ENCODE measurements at regions not wholly inside any gene's neighbourhood (a gene's known extent, or its start where the extent isn't known, plus 50 kb on each side); places are given as distances from the start of the nearest gene placed in this dataset.

DNA sequence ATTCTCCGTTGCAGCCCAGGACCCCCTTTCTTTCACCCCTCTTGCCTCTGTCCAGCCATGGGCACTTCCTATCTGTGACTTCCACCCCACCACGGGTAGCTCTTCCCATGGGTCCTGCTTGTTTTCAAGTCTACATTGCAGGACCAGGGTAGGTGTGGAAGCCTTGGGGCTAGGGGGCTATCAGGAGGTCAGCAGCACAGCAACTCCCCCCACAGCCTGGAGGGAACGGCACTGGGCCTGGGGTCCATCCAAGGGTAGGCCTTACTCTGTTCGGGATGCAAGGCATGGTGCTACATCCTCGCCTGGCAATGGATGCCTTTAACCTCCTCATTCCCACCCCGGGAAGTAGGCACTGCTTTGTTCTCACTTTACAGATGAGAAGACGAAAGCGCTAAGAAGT, 109.3 kb downstream of the IRX5 start:
- Mint-ChIP-seq H3K27ac (no peak overlapping the region), H3K36me3 (ENCODE audit: insufficient read depth) (peaks cover 2% of the 10 kb centered on the region), H3K27me3 (peaks cover 0 to 31% of the 10 kb centered on the region in 2 donors), H3K4me3 (no peak overlapping the region), H3K4me1 (ENCODE audit: low read depth in 2 of 2) (no peaks in the 10 kb centered on the region), H3K9me3 (no peaks in the 10 kb centered on the region)
- no peak for DNase-seq
- ATAC-seq (replicated peaks) = no peak

GRCh38 chr16:55040366-55041086, 109.9 kb downstream of the IRX5 start:
- peaks cover 0 to 37% of the 10 kb centered on the region in 2 donors for H3K27me3 Mint-ChIP-seq
- H3K36me3 Mint-ChIP-seq (ENCODE audit: insufficient read depth) = peaks cover 2% of the 10 kb centered on the region
- no peaks in the 10 kb centered on the region for H3K4me1 Mint-ChIP-seq (ENCODE audit: low read depth in 2 of 2)
- H3K9me3 Mint-ChIP-seq = no peaks in the 10 kb centered on the region
- DNase-seq = no peak
- no peak overlapping the region for H3K4me3 Mint-ChIP-seq
- H3K27ac Mint-ChIP-seq = no peak overlapping the region
- no peak for ATAC-seq (replicated peaks)

GRCh38 chr16:55041540-55042234, 111.0 kb downstream of the IRX5 start:
- H3K27ac Mint-ChIP-seq = no peak overlapping the region
- no peak overlapping the region for H3K4me3 Mint-ChIP-seq
- H3K36me3 Mint-ChIP-seq (ENCODE audit: insufficient read depth) = peaks cover 2% of the 10 kb centered on the region
- no peak for DNase-seq
- no peaks in the 10 kb centered on the region for H3K9me3 Mint-ChIP-seq
- ATAC-seq (replicated peaks) = no peak
- peaks cover 2 to 43% of the 10 kb centered on the region in 2 donors for H3K27me3 Mint-ChIP-seq
- no peaks in the 10 kb centered on the region for H3K4me1 Mint-ChIP-seq (ENCODE audit: low read depth in 2 of 2)

DNA sequence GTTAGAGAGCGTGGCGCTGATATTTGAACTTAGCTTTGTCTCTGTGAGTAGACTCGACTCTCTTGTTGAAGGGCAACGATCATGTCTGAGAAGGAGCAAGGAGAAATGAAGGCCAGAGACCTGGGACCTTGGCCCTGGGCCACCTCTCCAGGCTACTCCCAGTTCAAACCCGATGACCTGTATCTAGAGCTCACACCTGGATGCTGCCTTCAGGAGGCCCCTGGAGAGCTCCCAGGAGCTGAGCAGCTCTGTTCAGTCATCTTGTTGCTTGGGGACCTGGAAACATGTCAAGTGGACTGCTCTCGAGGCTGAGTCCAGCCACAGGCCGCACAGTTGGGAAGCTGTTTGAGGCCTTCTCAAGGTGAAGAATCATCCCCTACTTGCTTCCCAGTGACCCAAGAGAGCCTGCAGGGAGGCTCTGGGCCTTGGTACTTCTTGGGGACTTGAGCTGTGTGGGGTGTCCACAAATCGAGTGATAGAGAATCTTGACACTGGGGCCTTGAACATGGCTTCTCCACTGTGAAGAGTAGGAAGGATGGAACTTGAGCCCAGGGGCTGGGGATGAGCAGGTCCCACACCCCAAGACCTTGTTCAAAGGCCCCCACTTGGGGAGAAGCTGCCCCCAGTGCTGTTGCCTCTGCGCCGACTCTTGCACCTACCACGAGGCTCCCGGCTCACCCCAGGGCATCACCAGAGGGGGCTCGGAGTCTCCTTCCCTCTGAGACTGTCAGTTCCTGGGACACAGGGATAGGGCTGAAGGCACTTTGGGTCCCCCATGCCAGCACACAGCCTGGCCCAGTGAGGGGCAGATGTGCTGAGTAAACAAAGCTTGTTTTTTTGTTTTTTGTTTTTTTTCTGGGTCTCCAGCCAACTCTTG, 112.1 kb downstream of the IRX5 start:
- Mint-ChIP-seq H3K27me3 (peaks cover 7 to 43% of the 10 kb centered on the region in 2 donors), H3K36me3 (ENCODE audit: insufficient read depth) (peaks cover 2% of the 10 kb centered on the region), H3K4me3 (no peak overlapping the region), H3K27ac (no peak overlapping the region), H3K9me3 (no peaks in the 10 kb centered on the region), H3K4me1 (ENCODE audit: low read depth in 2 of 2) (no peaks in the 10 kb centered on the region)
- DNase-seq (no peak), ATAC-seq (replicated peaks) (no peak)

DNA sequence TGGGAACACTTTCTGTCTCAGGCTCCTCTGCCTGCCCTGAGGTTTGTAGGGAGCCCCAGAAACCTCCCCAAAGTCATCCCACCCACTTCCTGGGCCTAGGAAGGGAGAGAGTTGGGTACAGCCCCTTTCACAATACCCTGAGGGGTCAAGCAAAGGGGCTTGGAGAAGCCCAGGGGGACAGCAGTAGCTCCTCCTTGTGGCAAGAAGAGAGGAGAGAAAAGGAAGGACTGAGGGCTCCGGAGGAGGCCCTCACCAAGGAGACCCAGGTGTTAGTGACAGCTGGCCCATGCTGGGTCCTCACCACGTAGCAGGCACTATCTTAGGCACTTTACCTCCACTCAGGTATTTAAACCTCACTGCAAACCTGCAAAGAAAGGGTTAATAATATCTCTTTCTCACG, 112.8 kb downstream of the IRX5 start:
- no peak for ATAC-seq (replicated peaks)
- Mint-ChIP-seq H3K27ac (no peak overlapping the region), H3K4me3 (no peak overlapping the region), H3K27me3 (peaks cover 7 to 43% of the 10 kb centered on the region in 2 donors), H3K4me1 (ENCODE audit: low read depth in 2 of 2) (no peaks in the 10 kb centered on the region), H3K36me3 (ENCODE audit: insufficient read depth) (no peaks in the 10 kb centered on the region), H3K9me3 (no peaks in the 10 kb centered on the region)
- no peak for DNase-seq

GRCh38 chr16:55044201-55044975, 113.7 kb downstream of the IRX5 start:
- no peak overlapping the region for H3K27ac Mint-ChIP-seq
- no peaks in the 10 kb centered on the region for H3K4me1 Mint-ChIP-seq (ENCODE audit: low read depth in 2 of 2)
- DNase-seq (no peak), ATAC-seq (replicated peaks) (no peak)
- H3K4me3 Mint-ChIP-seq = no peak overlapping the region
- H3K27me3 Mint-ChIP-seq = peaks cover 7 to 37% of the 10 kb centered on the region in 2 donors
- H3K9me3 Mint-ChIP-seq = no peaks in the 10 kb centered on the region
- H3K36me3 Mint-ChIP-seq (ENCODE audit: insufficient read depth) = no peaks in the 10 kb centered on the region

GRCh38 chr16:55045329-55045728, 114.7 kb downstream of the IRX5 start:
- H3K27ac Mint-ChIP-seq = no peak overlapping the region
- DNase-seq (no peak), ATAC-seq (replicated peaks) (no peak)
- no peak overlapping the region for H3K4me3 Mint-ChIP-seq
- no peaks in the 10 kb centered on the region for H3K36me3 Mint-ChIP-seq (ENCODE audit: insufficient read depth)
- H3K27me3 Mint-ChIP-seq = peaks cover 7 to 27% of the 10 kb centered on the region in 2 donors
- H3K4me1 Mint-ChIP-seq (ENCODE audit: low read depth in 2 of 2) = no peaks in the 10 kb centered on the region
- no peaks in the 10 kb centered on the region for H3K9me3 Mint-ChIP-seq

- H3K27ac Mint-ChIP-seq = no peak overlapping the region
- H3K9me3 Mint-ChIP-seq = no peaks in the 10 kb centered on the region
- DNase-seq = no peak
- ATAC-seq (replicated peaks) = no peak
- H3K4me1 Mint-ChIP-seq (ENCODE audit: low read depth in 2 of 2) = no peaks in the 10 kb centered on the region
- H3K36me3 Mint-ChIP-seq (ENCODE audit: insufficient read depth) = no peaks in the 10 kb centered on the region
- no peak overlapping the region for H3K4me3 Mint-ChIP-seq
- H3K27me3 Mint-ChIP-seq = peaks cover 7 to 27% of the 10 kb centered on the region in 2 donors
These were observed 115.2 kb downstream of the IRX5 start for GRCh38 chr16:55045756-55046460.

GRCh38 chr16:55046513-55046912, 115.8 kb downstream of the IRX5 start:
- no peaks in the 10 kb centered on the region for H3K36me3 Mint-ChIP-seq (ENCODE audit: insufficient read depth)
- H3K27me3 Mint-ChIP-seq = peaks cover 7 to 27% of the 10 kb centered on the region in 2 donors
- no peak overlapping the region for H3K27ac Mint-ChIP-seq
- DNase-seq (no peak), ATAC-seq (replicated peaks) (no peak)
- H3K4me3 Mint-ChIP-seq = no peak overlapping the region
- H3K4me1 Mint-ChIP-seq (ENCODE audit: low read depth in 2 of 2) = no peaks in the 10 kb centered on the region
- no peaks in the 10 kb centered on the region for H3K9me3 Mint-ChIP-seq

GRCh38 chr16:55046916-55047315, 116.3 kb downstream of the IRX5 start:
- ATAC-seq (replicated peaks) = no peak
- no peaks in the 10 kb centered on the region for H3K36me3 Mint-ChIP-seq (ENCODE audit: insufficient read depth)
- H3K27ac Mint-ChIP-seq = no peak overlapping the region
- no peak overlapping the region for H3K4me3 Mint-ChIP-seq
- DNase-seq = no peak
- no peaks in the 10 kb centered on the region for H3K4me1 Mint-ChIP-seq (ENCODE audit: low read depth in 2 of 2)
- H3K9me3 Mint-ChIP-seq = no peaks in the 10 kb centered on the region
- H3K27me3 Mint-ChIP-seq = peaks cover 7 to 27% of the 10 kb centered on the region in 2 donors

DNA sequence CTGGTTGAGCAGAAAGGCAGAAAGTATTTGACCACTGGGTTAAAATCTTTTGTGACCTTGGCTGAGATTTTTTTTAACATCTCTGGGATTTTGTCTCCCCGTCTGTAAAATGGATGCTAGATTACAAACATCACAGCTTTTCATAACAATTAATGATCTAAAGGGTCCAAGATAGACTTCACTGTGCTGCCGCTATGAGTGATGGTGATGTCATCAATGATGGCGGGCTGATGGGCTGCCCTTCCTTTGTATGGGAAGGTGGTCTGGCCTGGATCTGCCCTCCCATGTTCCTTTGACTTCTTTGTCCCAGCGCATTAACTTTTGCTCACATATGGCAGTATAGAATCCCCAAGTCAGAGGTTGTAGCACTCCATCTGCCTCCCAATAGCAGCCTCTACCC, 116.7 kb downstream of the IRX5 start:
- DNase-seq (no peak), ATAC-seq (replicated peaks) (no peak)
- Mint-ChIP-seq H3K4me1 (ENCODE audit: low read depth in 2 of 2) (no peaks in the 10 kb centered on the region), H3K4me3 (no peak overlapping the region), H3K27me3 (peaks cover 7 to 27% of the 10 kb centered on the region in 2 donors), H3K36me3 (ENCODE audit: insufficient read depth) (no peaks in the 10 kb centered on the region), H3K9me3 (no peaks in the 10 kb centered on the region), H3K27ac (no peak overlapping the region)

DNA sequence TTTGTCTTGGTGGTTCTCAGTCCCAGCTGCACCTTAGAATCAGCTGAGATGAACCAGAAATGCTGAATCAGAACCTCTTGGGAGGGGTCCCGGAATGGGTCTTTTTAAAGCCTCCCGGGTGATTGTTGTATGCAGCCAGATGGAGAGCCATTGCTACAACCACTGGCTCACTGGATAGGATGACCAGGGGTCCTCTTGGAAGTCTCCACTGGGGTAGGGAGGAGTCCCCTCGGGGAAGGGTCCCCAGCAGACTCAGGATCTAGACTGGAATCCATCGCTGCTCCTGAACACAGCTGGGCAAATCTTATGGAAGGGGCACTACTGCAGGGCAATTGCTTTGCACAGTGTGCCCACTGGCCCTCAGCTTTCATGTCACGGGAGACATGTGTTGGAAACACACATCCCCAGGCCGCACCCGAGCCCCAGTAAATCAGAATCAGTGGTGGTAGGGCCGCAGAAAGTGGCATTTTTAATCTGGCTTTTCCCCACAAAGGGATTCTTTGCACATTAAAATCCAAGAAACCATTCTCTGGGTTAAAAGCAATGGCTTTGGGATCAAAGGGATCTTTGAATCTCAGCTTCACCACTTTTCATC, 117.3 kb downstream of the IRX5 start:
- ATAC-seq (replicated peaks) (no peak), DNase-seq (no peak)
- Mint-ChIP-seq H3K4me3 (no peak overlapping the region), H3K27me3 (peaks cover 7 to 27% of the 10 kb centered on the region in 2 donors), H3K36me3 (ENCODE audit: insufficient read depth) (no peaks in the 10 kb centered on the region), H3K9me3 (no peaks in the 10 kb centered on the region), H3K4me1 (ENCODE audit: low read depth in 2 of 2) (no peaks in the 10 kb centered on the region), H3K27ac (no peak overlapping the region)
